ENCODE measurements at regions not wholly inside any gene's neighbourhood (a gene's known extent, or its start where the extent isn't known, plus 50 kb on each side); places are given as distances from the start of the nearest gene placed in this dataset.

DNA sequence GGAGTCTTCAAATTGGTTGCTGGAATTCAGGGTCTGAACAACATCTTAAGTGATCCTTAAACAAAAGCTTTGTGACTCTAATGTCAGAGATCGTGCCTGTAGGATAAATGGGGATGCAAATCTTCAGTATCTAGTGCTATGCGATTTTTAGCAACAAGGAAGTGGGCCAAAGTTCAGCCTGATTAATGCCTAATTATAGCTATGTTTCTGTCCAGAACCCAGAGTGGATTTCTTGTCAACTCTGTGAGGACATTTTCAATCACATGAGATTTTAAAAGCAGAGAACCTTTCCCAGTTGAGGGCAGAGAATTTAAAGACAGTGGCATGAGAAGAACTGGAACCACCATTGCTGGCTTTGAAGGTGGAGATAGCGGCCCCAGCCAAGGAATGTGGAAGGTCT, 84.3 kb upstream of the PCDH9 start:
- TF ChIP-seq, protein P1, sequence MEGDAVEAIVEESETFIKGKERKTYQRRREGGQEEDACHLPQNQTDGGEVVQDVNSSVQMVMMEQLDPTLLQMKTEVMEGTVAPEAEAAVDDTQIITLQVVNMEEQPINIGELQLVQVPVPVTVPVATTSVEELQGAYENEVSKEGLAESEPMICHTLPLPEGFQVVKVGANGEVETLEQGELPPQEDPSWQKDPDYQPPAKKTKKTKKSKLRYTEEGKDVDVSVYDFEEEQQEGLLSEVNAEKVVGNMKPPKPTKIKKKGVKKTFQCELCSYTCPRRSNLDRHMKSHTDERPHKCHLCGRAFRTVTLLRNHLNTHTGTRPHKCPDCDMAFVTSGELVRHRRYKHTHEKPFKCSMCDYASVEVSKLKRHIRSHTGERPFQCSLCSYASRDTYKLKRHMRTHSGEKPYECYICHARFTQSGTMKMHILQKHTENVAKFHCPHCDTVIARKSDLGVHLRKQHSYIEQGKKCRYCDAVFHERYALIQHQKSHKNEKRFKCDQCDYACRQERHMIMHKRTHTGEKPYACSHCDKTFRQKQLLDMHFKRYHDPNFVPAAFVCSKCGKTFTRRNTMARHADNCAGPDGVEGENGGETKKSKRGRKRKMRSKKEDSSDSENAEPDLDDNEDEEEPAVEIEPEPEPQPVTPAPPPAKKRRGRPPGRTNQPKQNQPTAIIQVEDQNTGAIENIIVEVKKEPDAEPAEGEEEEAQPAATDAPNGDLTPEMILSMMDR (IDR thresholded peaks at IDR 0.05; ENCODE audit: insufficient read depth, low read length): no peak
- TF ChIP-seq SPI1 (IDR thresholded peaks at IDR 0.05; ENCODE audit: borderline replicate concordance, low read depth) (no peak), POLR2AphosphoS5 (IDR thresholded peaks at IDR 0.05; ENCODE audit: low read depth) (no peak)
- TF ChIP-seq, protein P2, sequence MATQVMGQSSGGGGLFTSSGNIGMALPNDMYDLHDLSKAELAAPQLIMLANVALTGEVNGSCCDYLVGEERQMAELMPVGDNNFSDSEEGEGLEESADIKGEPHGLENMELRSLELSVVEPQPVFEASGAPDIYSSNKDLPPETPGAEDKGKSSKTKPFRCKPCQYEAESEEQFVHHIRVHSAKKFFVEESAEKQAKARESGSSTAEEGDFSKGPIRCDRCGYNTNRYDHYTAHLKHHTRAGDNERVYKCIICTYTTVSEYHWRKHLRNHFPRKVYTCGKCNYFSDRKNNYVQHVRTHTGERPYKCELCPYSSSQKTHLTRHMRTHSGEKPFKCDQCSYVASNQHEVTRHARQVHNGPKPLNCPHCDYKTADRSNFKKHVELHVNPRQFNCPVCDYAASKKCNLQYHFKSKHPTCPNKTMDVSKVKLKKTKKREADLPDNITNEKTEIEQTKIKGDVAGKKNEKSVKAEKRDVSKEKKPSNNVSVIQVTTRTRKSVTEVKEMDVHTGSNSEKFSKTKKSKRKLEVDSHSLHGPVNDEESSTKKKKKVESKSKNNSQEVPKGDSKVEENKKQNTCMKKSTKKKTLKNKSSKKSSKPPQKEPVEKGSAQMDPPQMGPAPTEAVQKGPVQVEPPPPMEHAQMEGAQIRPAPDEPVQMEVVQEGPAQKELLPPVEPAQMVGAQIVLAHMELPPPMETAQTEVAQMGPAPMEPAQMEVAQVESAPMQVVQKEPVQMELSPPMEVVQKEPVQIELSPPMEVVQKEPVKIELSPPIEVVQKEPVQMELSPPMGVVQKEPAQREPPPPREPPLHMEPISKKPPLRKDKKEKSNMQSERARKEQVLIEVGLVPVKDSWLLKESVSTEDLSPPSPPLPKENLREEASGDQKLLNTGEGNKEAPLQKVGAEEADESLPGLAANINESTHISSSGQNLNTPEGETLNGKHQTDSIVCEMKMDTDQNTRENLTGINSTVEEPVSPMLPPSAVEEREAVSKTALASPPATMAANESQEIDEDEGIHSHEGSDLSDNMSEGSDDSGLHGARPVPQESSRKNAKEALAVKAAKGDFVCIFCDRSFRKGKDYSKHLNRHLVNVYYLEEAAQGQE (IDR thresholded peaks at IDR 0.05; ENCODE audit: insufficient replicate concordance, low read depth): no peak

Measured in HL-60 (cell line).